H9 (cell line): ENCODE measurements at regions not wholly inside any gene's neighbourhood (a gene's known extent, or its start where the extent isn't known, plus 50 kb on each side); places are given as distances from the start of the nearest gene placed in this dataset.

Experiments used
- DNase-seq: peaks from one replicate; pipeline ENCODE4 v3.0.0-alpha.2; 2017
- H2AFZ ChIP-seq: one replicate; pipeline ENCODE4 v1.6.1; 2013; ENCODE audit warnings: mild to moderate bottlenecking, low read length, control low read depth, moderate library complexity
- H2AK5ac ChIP-seq: 2 replicates; pipeline ENCODE4 v1.6.1; 2013; ENCODE audit warnings: low read length, control low read depth, mixed read lengths; ENCODE audit not compliant: insufficient read length
- H2BK120ac ChIP-seq: one replicate; pipeline ENCODE4 v1.6.1; 2013; ENCODE audit warnings: low read depth, mild to moderate bottlenecking, low read length, control low read depth, inconsistent platforms; ENCODE audit not compliant: poor library complexity, severe bottlenecking
- H2BK12ac ChIP-seq: 2 replicates; pipeline ENCODE4 v1.6.1; 2013; ENCODE audit warnings: low read length, control low read depth, mixed read lengths, low read depth; ENCODE audit not compliant: insufficient read length
- H2BK15ac ChIP-seq: 2 replicates; pipeline ENCODE4 v1.6.1; 2013; ENCODE audit warnings: low read depth, low read length, control low read depth
- H2BK20ac ChIP-seq: one replicate; pipeline ENCODE4 v1.6.1; 2013; ENCODE audit warnings: low read depth, mild to moderate bottlenecking, low read length, control low read depth, inconsistent platforms; ENCODE audit not compliant: poor library complexity, severe bottlenecking
- H2BK5ac ChIP-seq: 2 replicates; pipeline ENCODE4 v1.6.1; 2013; ENCODE audit warnings: low read length, control low read depth, mixed read lengths; ENCODE audit not compliant: insufficient read length
- H3K14ac ChIP-seq: 2 replicates; pipeline ENCODE4 v1.6.1; 2013; ENCODE audit warnings: low read length, control low read depth; ENCODE audit not compliant: insufficient read depth
- H3K18ac ChIP-seq: 2 replicates; pipeline ENCODE4 v1.6.1; 2013; ENCODE audit warnings: low read depth, mild to moderate bottlenecking, mixed read lengths, low read length, control low read depth; ENCODE audit not compliant: insufficient read length
- H3K23ac ChIP-seq: 2 replicates; pipeline ENCODE4 v1.6.1; 2013; ENCODE audit warnings: low read length, control low read depth, mixed read lengths, low read depth; ENCODE audit not compliant: insufficient read length
- H3K23me2 ChIP-seq: 2 replicates; pipeline ENCODE4 v1.6.1; 2013; ENCODE audit warnings: low read depth, mild to moderate bottlenecking, mixed read lengths, low read length, control low read depth; ENCODE audit not compliant: insufficient read length, poor library complexity, severe bottlenecking
- H3K27ac ChIP-seq: 2 replicates; pipeline ENCODE4 v1.5.1; 2013; ENCODE audit warnings: low read length, control low read depth, mixed read lengths, low read depth; ENCODE audit not compliant: insufficient read length
- H3K27me3 ChIP-seq: 2 replicates; pipeline ENCODE4 v1.6.1; 2013; ENCODE audit warnings: low read length, control low read depth, inconsistent platforms; ENCODE audit not compliant: insufficient read depth
- H3K4ac ChIP-seq: 2 replicates; pipeline ENCODE4 v1.6.1; 2013; ENCODE audit warnings: low read depth, mild to moderate bottlenecking, control low read depth, inconsistent platforms, low read length, moderate library complexity
- H3K4me1 ChIP-seq: 2 replicates; pipeline ENCODE4 v1.6.1; 2013; ENCODE audit warnings: low read length, control low read depth, inconsistent platforms; ENCODE audit not compliant: insufficient read depth
- H3K4me2 ChIP-seq: 2 replicates; pipeline ENCODE4 v1.6.1; 2013; ENCODE audit warnings: low read length, control low read depth, mixed read lengths; ENCODE audit not compliant: insufficient read length, insufficient read depth
- H3K56ac ChIP-seq: 2 replicates; pipeline ENCODE4 v1.6.1; 2013; ENCODE audit warnings: low read depth, mild to moderate bottlenecking, mixed read lengths, low read length, control low read depth; ENCODE audit not compliant: insufficient read length
- H3K79me1 ChIP-seq: 2 replicates; pipeline ENCODE4 v1.6.1; 2013; ENCODE audit warnings: low read depth, mild to moderate bottlenecking, moderate library complexity, low read length, control low read depth, inconsistent platforms; ENCODE audit not compliant: insufficient read depth, poor library complexity, severe bottlenecking
- H3K79me2 ChIP-seq: 2 replicates; pipeline ENCODE4 v1.6.1; 2013; ENCODE audit warnings: low read length, control low read depth, inconsistent platforms; ENCODE audit not compliant: insufficient read depth
- H3K9ac ChIP-seq: 2 replicates; pipeline ENCODE4 v1.6.1; 2013; ENCODE audit warnings: low read length, control low read depth, mixed read lengths; ENCODE audit not compliant: insufficient read length; ENCODE audit errors: extremely low read depth
- H3K9me3 ChIP-seq: one replicate; pipeline ENCODE4 v1.6.1; 2013; ENCODE audit warnings: low read depth, low read length, inconsistent platforms; ENCODE audit not compliant: control insufficient read depth
- H3T11ph ChIP-seq: one replicate; pipeline ENCODE4 v1.6.1; 2013; ENCODE audit warnings: mild to moderate bottlenecking, low read length, control low read depth, inconsistent platforms
- H4K20me1 ChIP-seq: one replicate; pipeline ENCODE4 v1.6.1; 2013; ENCODE audit not compliant: control insufficient read depth, insufficient read length, insufficient read depth
- H4K5ac ChIP-seq: 2 replicates; pipeline ENCODE4 v1.6.1; 2013; ENCODE audit warnings: low read depth, mild to moderate bottlenecking, mixed read lengths, low read length, control low read depth; ENCODE audit not compliant: insufficient read length
- H4K8ac ChIP-seq: replicated peaks from 2 replicates; pipeline ENCODE4 v1.6.1; 2013; ENCODE audit warnings: low read length, control low read depth, mixed read lengths, low read depth; ENCODE audit not compliant: insufficient read length
- H4K91ac ChIP-seq: 2 replicates; pipeline ENCODE4 v1.6.1; 2013; ENCODE audit warnings: low read depth, mild to moderate bottlenecking, moderate library complexity, mixed read lengths, low read length, control low read depth; ENCODE audit not compliant: insufficient read length
- H3K27ac Mint-ChIP-seq, 3 experiments: 2 replicates in 2 of 3; 3 replicates in 1 of 3; pipeline ENCODE4 v1.8.0; 2020 to 2021; ENCODE audit warnings: mixed read lengths in 3 of 3, mild to moderate bottlenecking in 1 of 3, moderate library complexity in 1 of 3
- H3K27me3 Mint-ChIP-seq: 2 replicates; pipeline ENCODE4 v1.8.0; 2021; ENCODE audit warnings: low read depth, mild to moderate bottlenecking, moderate library complexity, mixed read lengths
- H3K36me3 Mint-ChIP-seq, 3 experiments: 2 replicates in 2 of 3; 3 replicates in 1 of 3; pipeline ENCODE4 v1.8.0; 2020 to 2021; ENCODE audit warnings: low read depth in 3 of 3, mixed read lengths in 3 of 3; ENCODE audit not compliant: insufficient read depth in 1 of 3
- H3K4me1 Mint-ChIP-seq, 2 experiments: 2 replicates each; pipeline ENCODE4 v1.8.0; 2020; ENCODE audit warnings: mixed read lengths in 2 of 2
- H3K4me3 Mint-ChIP-seq, 2 experiments: 2 replicates in 1 of 2; 3 replicates in 1 of 2; pipeline ENCODE4 v1.8.0; 2020 to 2021; ENCODE audit warnings: mild to moderate bottlenecking in 2 of 2, mixed read lengths in 2 of 2, moderate library complexity in 1 of 2
- H3K9me3 Mint-ChIP-seq, 2 experiments: 2 replicates in 1 of 2; 3 replicates in 1 of 2; pipeline ENCODE4 v1.8.0; 2020; ENCODE audit warnings: mild to moderate bottlenecking in 2 of 2, mixed read lengths in 2 of 2, moderate library complexity in 1 of 2
- WGBS: extraction: QIAGEN DNeasy Blood & Tissue Kit; methylation state at CpG from one replicate; pipeline ENCODE4 v1.1.7; 2013; ENCODE audit warnings: missing lambda C conversion rate, low lambda C conversion rate, mixed read lengths; ENCODE audit not compliant: insufficient read length; ENCODE audit errors: extremely low coverage; 5-methylcytosine and 5-hydroxymethylcytosine counted together
- TF ChIP-seq, protein P1 (sequence below): fragments of 200-600 bp; sonication (generic); conservative IDR thresholded peaks from 3 replicates; pipeline ENCODE4 v1.8.0; 2021; ENCODE audit warnings: antibody characterized with exemption, mild to moderate bottlenecking

DNA sequence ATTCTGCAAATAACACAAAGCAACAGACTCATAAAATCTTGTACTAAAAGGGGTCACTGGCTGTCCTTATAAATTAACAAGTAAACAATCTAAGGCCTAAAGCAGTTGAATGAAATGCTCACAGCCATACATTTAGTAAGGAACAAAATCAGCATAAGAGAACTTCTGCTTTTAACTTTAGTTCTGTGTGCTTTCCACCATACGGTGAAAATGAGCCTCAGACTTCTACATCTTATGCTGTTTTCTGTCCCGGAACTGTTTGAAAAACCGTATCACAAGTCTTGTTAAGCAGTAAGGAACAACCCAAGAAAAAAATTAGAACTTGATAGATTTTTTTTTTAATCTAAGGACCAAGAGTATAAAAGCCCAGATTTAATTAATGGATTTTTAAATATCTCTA lies 549.1 kb upstream of the MIR17HG start:
- Histone ChIP-seq H2BK15ac (no peak overlapping the region), H4K8ac (no peak overlapping the region), H3K4me1 (no peaks in the 10 kb centered on the region), H3K4me2 (no peak overlapping the region), H3K27me3 (no peaks in the 10 kb centered on the region), H3K4ac (no peak overlapping the region), H4K91ac (no peak overlapping the region), H3K14ac (no peak overlapping the region), H3K79me1 (no peaks in the 10 kb centered on the region), H3K27ac (no peak overlapping the region), H4K20me1 (no peaks in the 10 kb centered on the region), H2BK5ac (no peak overlapping the region), H3K23me2 (no peaks in the 10 kb centered on the region), H4K5ac (no peak overlapping the region), H3K9ac (no peak overlapping the region), H2BK12ac (no peak overlapping the region), H3T11ph (no peak overlapping the region), H3K9me3 (no peaks in the 10 kb centered on the region), H3K23ac (no peak overlapping the region), H2BK20ac (no peak overlapping the region), H3K56ac (no peak overlapping the region), H2AK5ac (no peak overlapping the region), H3K79me2 (no peaks in the 10 kb centered on the region), H3K18ac (no peak overlapping the region), H2AFZ (no peak overlapping the region), H2BK120ac (no peak overlapping the region)
- Mint-ChIP-seq H3K27me3 (no peaks in the 10 kb centered on the region), H3K27ac (no peak overlapping the region), H3K4me1 (0 out of 4 replicates have a peak, but pooled peaks cover 0 to 2% of the 10 kb centered on the region in 2 experiments), H3K4me3 (no peak overlapping the region), H3K9me3 (no peaks in the 10 kb centered on the region), H3K36me3 (no peaks in the 10 kb centered on the region)
- DNase-seq: no peak
- TF ChIP-seq, protein P1, sequence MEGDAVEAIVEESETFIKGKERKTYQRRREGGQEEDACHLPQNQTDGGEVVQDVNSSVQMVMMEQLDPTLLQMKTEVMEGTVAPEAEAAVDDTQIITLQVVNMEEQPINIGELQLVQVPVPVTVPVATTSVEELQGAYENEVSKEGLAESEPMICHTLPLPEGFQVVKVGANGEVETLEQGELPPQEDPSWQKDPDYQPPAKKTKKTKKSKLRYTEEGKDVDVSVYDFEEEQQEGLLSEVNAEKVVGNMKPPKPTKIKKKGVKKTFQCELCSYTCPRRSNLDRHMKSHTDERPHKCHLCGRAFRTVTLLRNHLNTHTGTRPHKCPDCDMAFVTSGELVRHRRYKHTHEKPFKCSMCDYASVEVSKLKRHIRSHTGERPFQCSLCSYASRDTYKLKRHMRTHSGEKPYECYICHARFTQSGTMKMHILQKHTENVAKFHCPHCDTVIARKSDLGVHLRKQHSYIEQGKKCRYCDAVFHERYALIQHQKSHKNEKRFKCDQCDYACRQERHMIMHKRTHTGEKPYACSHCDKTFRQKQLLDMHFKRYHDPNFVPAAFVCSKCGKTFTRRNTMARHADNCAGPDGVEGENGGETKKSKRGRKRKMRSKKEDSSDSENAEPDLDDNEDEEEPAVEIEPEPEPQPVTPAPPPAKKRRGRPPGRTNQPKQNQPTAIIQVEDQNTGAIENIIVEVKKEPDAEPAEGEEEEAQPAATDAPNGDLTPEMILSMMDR: no peak
- WGBS: no CpG with 5 or more reads among the region's 3 CpGs
